ENCODE measurements at regions not wholly inside any gene's neighbourhood (a gene's known extent, or its start where the extent isn't known, plus 50 kb on each side); places are given as distances from the start of the nearest gene placed in this dataset.

GRCh38 chr10:78374331-78375028, 340.8 kb downstream of the RPS24 start:
- DNase-seq = no peak

- no peak for DNase-seq
These were observed 342.5 kb downstream of the RPS24 start for GRCh38 chr10:78375854-78376785.

GRCh38 chr10:78377356-78377755, 343.7 kb downstream of the RPS24 start:
- no peak for DNase-seq

GRCh38 chr10:78378192-78378591, 344.5 kb downstream of the RPS24 start:
- no peak for DNase-seq

GRCh38 chr10:78381107-78381506, 347.4 kb downstream of the RPS24 start:
- DNase-seq = no peak

GRCh38 chr10:78382047-78382446, 348.4 kb downstream of the RPS24 start:
- no peak for DNase-seq

GRCh38 chr10:78382772-78383171, 349.1 kb downstream of the RPS24 start:
- no peak for DNase-seq

- no peak for DNase-seq
These were observed 349.9 kb downstream of the RPS24 start for GRCh38 chr10:78383378-78384048.

GRCh38 chr10:78384049-78384431, 350.4 kb downstream of the RPS24 start:
- DNase-seq = no peak

GRCh38 chr10:78385599-78385998, 351.9 kb downstream of the RPS24 start:
- DNase-seq = no peak

- no peak for DNase-seq
These were observed 352.8 kb downstream of the RPS24 start for GRCh38 chr10:78386509-78386908.

- DNase-seq = no peak
These were observed 354.8 kb downstream of the RPS24 start for GRCh38 chr10:78388331-78389050.

- DNase-seq = no peak
These were observed 355.8 kb downstream of the RPS24 start for GRCh38 chr10:78389419-78389818.

- no peak for DNase-seq
These were observed 356.4 kb downstream of the RPS24 start for GRCh38 chr10:78390051-78390450.

- no peak for DNase-seq
These were observed 357.2 kb downstream of the RPS24 start for GRCh38 chr10:78390817-78391216.

GRCh38 chr10:78391585-78391984, 357.9 kb downstream of the RPS24 start:
- no peak for DNase-seq

- no peak for DNase-seq
These were observed 358.5 kb downstream of the RPS24 start for GRCh38 chr10:78392197-78392596.

- no peak for DNase-seq
These were observed 359.4 kb downstream of the RPS24 start for GRCh38 chr10:78393094-78393493.

- no peak for DNase-seq
These were observed 360.4 kb downstream of the RPS24 start for GRCh38 chr10:78394047-78394446.

- DNase-seq = no peak
These were observed 361.5 kb downstream of the RPS24 start for GRCh38 chr10:78395162-78395561.

- no peak for DNase-seq
These were observed 363.1 kb downstream of the RPS24 start for GRCh38 chr10:78396754-78397153.

GRCh38 chr10:78397786-78398185, 364.1 kb downstream of the RPS24 start:
- DNase-seq = no peak

- no peak for DNase-seq
These were observed 364.7 kb downstream of the RPS24 start for GRCh38 chr10:78398382-78398781.
